H9 (cell line): ENCODE measurements at regions not wholly inside any gene's neighbourhood (a gene's known extent, or its start where the extent isn't known, plus 50 kb on each side); places are given as distances from the start of the nearest gene placed in this dataset.

Experiments
- DNase-seq: peaks from one replicate; pipeline ENCODE4 v3.0.0-alpha.2; 2017
- H2AFZ ChIP-seq: one replicate; pipeline ENCODE4 v1.6.1; 2013; ENCODE audit warnings: mild to moderate bottlenecking, low read length, control low read depth, moderate library complexity
- H2AK5ac ChIP-seq: 2 replicates; pipeline ENCODE4 v1.6.1; 2013; ENCODE audit warnings: low read length, control low read depth, mixed read lengths; ENCODE audit not compliant: insufficient read length
- H2BK120ac ChIP-seq: one replicate; pipeline ENCODE4 v1.6.1; 2013; ENCODE audit warnings: low read depth, mild to moderate bottlenecking, low read length, control low read depth, inconsistent platforms; ENCODE audit not compliant: poor library complexity, severe bottlenecking
- H2BK12ac ChIP-seq: 2 replicates; pipeline ENCODE4 v1.6.1; 2013; ENCODE audit warnings: low read length, control low read depth, mixed read lengths, low read depth; ENCODE audit not compliant: insufficient read length
- H2BK15ac ChIP-seq: 2 replicates; pipeline ENCODE4 v1.6.1; 2013; ENCODE audit warnings: low read depth, low read length, control low read depth
- H2BK20ac ChIP-seq: one replicate; pipeline ENCODE4 v1.6.1; 2013; ENCODE audit warnings: low read depth, mild to moderate bottlenecking, low read length, control low read depth, inconsistent platforms; ENCODE audit not compliant: poor library complexity, severe bottlenecking
- H2BK5ac ChIP-seq: 2 replicates; pipeline ENCODE4 v1.6.1; 2013; ENCODE audit warnings: low read length, control low read depth, mixed read lengths; ENCODE audit not compliant: insufficient read length
- H3K14ac ChIP-seq: 2 replicates; pipeline ENCODE4 v1.6.1; 2013; ENCODE audit warnings: low read length, control low read depth; ENCODE audit not compliant: insufficient read depth
- H3K18ac ChIP-seq: 2 replicates; pipeline ENCODE4 v1.6.1; 2013; ENCODE audit warnings: low read depth, mild to moderate bottlenecking, mixed read lengths, low read length, control low read depth; ENCODE audit not compliant: insufficient read length
- H3K23ac ChIP-seq: 2 replicates; pipeline ENCODE4 v1.6.1; 2013; ENCODE audit warnings: low read length, control low read depth, mixed read lengths, low read depth; ENCODE audit not compliant: insufficient read length
- H3K23me2 ChIP-seq: 2 replicates; pipeline ENCODE4 v1.6.1; 2013; ENCODE audit warnings: low read depth, mild to moderate bottlenecking, mixed read lengths, low read length, control low read depth; ENCODE audit not compliant: insufficient read length, poor library complexity, severe bottlenecking
- H3K27ac ChIP-seq: 2 replicates; pipeline ENCODE4 v1.5.1; 2013; ENCODE audit warnings: low read length, control low read depth, mixed read lengths, low read depth; ENCODE audit not compliant: insufficient read length
- H3K27me3 ChIP-seq: 2 replicates; pipeline ENCODE4 v1.6.1; 2013; ENCODE audit warnings: low read length, control low read depth, inconsistent platforms; ENCODE audit not compliant: insufficient read depth
- H3K4ac ChIP-seq: 2 replicates; pipeline ENCODE4 v1.6.1; 2013; ENCODE audit warnings: low read depth, mild to moderate bottlenecking, control low read depth, inconsistent platforms, low read length, moderate library complexity
- H3K4me1 ChIP-seq: 2 replicates; pipeline ENCODE4 v1.6.1; 2013; ENCODE audit warnings: low read length, control low read depth, inconsistent platforms; ENCODE audit not compliant: insufficient read depth
- H3K4me2 ChIP-seq: 2 replicates; pipeline ENCODE4 v1.6.1; 2013; ENCODE audit warnings: low read length, control low read depth, mixed read lengths; ENCODE audit not compliant: insufficient read length, insufficient read depth
- H3K56ac ChIP-seq: 2 replicates; pipeline ENCODE4 v1.6.1; 2013; ENCODE audit warnings: low read depth, mild to moderate bottlenecking, mixed read lengths, low read length, control low read depth; ENCODE audit not compliant: insufficient read length
- H3K79me1 ChIP-seq: 2 replicates; pipeline ENCODE4 v1.6.1; 2013; ENCODE audit warnings: low read depth, mild to moderate bottlenecking, moderate library complexity, low read length, control low read depth, inconsistent platforms; ENCODE audit not compliant: insufficient read depth, poor library complexity, severe bottlenecking
- H3K79me2 ChIP-seq: 2 replicates; pipeline ENCODE4 v1.6.1; 2013; ENCODE audit warnings: low read length, control low read depth, inconsistent platforms; ENCODE audit not compliant: insufficient read depth
- H3K9ac ChIP-seq: 2 replicates; pipeline ENCODE4 v1.6.1; 2013; ENCODE audit warnings: low read length, control low read depth, mixed read lengths; ENCODE audit not compliant: insufficient read length; ENCODE audit errors: extremely low read depth
- H3K9me3 ChIP-seq: one replicate; pipeline ENCODE4 v1.6.1; 2013; ENCODE audit warnings: low read depth, low read length, inconsistent platforms; ENCODE audit not compliant: control insufficient read depth
- H3T11ph ChIP-seq: one replicate; pipeline ENCODE4 v1.6.1; 2013; ENCODE audit warnings: mild to moderate bottlenecking, low read length, control low read depth, inconsistent platforms
- H4K20me1 ChIP-seq: one replicate; pipeline ENCODE4 v1.6.1; 2013; ENCODE audit not compliant: control insufficient read depth, insufficient read length, insufficient read depth
- H4K5ac ChIP-seq: 2 replicates; pipeline ENCODE4 v1.6.1; 2013; ENCODE audit warnings: low read depth, mild to moderate bottlenecking, mixed read lengths, low read length, control low read depth; ENCODE audit not compliant: insufficient read length
- H4K8ac ChIP-seq: replicated peaks from 2 replicates; pipeline ENCODE4 v1.6.1; 2013; ENCODE audit warnings: low read length, control low read depth, mixed read lengths, low read depth; ENCODE audit not compliant: insufficient read length
- H4K91ac ChIP-seq: 2 replicates; pipeline ENCODE4 v1.6.1; 2013; ENCODE audit warnings: low read depth, mild to moderate bottlenecking, moderate library complexity, mixed read lengths, low read length, control low read depth; ENCODE audit not compliant: insufficient read length
- H3K27ac Mint-ChIP-seq, 3 experiments: 2 replicates in 2 of 3; 3 replicates in 1 of 3; pipeline ENCODE4 v1.8.0; 2020 to 2021; ENCODE audit warnings: mixed read lengths in 3 of 3, mild to moderate bottlenecking in 1 of 3, moderate library complexity in 1 of 3
- H3K27me3 Mint-ChIP-seq: 2 replicates; pipeline ENCODE4 v1.8.0; 2021; ENCODE audit warnings: low read depth, mild to moderate bottlenecking, moderate library complexity, mixed read lengths
- H3K36me3 Mint-ChIP-seq, 3 experiments: 2 replicates in 2 of 3; 3 replicates in 1 of 3; pipeline ENCODE4 v1.8.0; 2020 to 2021; ENCODE audit warnings: low read depth in 3 of 3, mixed read lengths in 3 of 3; ENCODE audit not compliant: insufficient read depth in 1 of 3
- H3K4me1 Mint-ChIP-seq, 2 experiments: 2 replicates each; pipeline ENCODE4 v1.8.0; 2020; ENCODE audit warnings: mixed read lengths in 2 of 2
- H3K4me3 Mint-ChIP-seq, 2 experiments: 2 replicates in 1 of 2; 3 replicates in 1 of 2; pipeline ENCODE4 v1.8.0; 2020 to 2021; ENCODE audit warnings: mild to moderate bottlenecking in 2 of 2, mixed read lengths in 2 of 2, moderate library complexity in 1 of 2
- H3K9me3 Mint-ChIP-seq, 2 experiments: 2 replicates in 1 of 2; 3 replicates in 1 of 2; pipeline ENCODE4 v1.8.0; 2020; ENCODE audit warnings: mild to moderate bottlenecking in 2 of 2, mixed read lengths in 2 of 2, moderate library complexity in 1 of 2
- WGBS: extraction: QIAGEN DNeasy Blood & Tissue Kit; methylation state at CpG from one replicate; pipeline ENCODE4 v1.1.7; 2013; ENCODE audit warnings: missing lambda C conversion rate, low lambda C conversion rate, mixed read lengths; ENCODE audit not compliant: insufficient read length; ENCODE audit errors: extremely low coverage; 5-methylcytosine and 5-hydroxymethylcytosine counted together
- TF ChIP-seq, protein P1 (sequence below): fragments of 200-600 bp; sonication (generic); conservative IDR thresholded peaks from 3 replicates; pipeline ENCODE4 v1.8.0; 2021; ENCODE audit warnings: antibody characterized with exemption, mild to moderate bottlenecking

DNA sequence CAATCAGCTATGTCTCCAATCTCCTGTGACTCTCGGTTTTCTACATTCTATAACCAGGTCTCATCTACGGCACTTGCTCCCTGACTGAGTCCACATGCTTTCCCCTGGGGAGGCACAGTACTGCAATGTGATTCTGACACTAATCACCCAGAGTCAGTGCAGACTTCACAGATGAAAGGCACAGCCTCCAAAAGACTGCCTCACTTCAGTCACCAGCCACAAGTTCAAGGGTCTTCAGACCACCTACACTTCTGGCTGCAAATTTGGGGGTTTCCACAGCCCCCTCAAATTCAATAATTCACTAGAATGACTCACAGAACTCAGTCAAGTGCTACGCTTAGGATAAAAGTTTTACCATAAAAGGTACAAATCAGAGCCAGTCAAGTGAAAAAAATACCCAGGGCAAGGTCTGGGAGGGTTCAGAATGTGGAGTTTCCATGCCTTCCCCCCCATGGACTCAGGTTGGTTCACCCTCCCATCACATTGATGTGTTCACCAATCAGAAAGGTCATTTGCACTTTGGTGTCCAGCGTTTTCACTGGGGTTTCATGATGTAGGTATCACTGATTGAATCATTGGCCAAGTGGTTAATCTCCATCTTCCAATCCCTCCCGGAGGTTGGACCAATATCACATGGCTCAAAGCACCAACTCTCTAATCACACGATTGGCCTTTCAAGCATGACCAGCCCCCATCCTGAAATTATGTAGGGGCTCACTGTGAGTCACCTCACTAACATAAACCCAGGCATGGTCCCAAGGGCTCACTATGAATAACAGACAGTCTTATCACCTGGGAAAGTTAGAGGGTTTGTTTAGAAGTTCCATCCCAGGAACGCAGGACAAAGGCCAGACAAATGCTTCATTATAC is 182.9 kb upstream of the CAMK1G start:
- H3K4me3 Mint-ChIP-seq, result no peak overlapping the region
- no peak overlapping the region for H4K5ac ChIP-seq
- no peak overlapping the region for H2BK12ac ChIP-seq
- H3K14ac ChIP-seq, result no peak overlapping the region
- H2AK5ac ChIP-seq, result no peak overlapping the region
- no peaks in the 10 kb centered on the region for H3K27me3 Mint-ChIP-seq
- no peak overlapping the region for H3K27ac ChIP-seq
- no peaks in the 10 kb centered on the region for H3K9me3 Mint-ChIP-seq
- H3K4me1 ChIP-seq, result peaks cover 12% of the 10 kb centered on the region
- H3K9me3 ChIP-seq, result no peaks in the 10 kb centered on the region
- H4K91ac ChIP-seq, result no peak overlapping the region
- H4K20me1 ChIP-seq, result no peaks in the 10 kb centered on the region
- TF ChIP-seq, protein P1, sequence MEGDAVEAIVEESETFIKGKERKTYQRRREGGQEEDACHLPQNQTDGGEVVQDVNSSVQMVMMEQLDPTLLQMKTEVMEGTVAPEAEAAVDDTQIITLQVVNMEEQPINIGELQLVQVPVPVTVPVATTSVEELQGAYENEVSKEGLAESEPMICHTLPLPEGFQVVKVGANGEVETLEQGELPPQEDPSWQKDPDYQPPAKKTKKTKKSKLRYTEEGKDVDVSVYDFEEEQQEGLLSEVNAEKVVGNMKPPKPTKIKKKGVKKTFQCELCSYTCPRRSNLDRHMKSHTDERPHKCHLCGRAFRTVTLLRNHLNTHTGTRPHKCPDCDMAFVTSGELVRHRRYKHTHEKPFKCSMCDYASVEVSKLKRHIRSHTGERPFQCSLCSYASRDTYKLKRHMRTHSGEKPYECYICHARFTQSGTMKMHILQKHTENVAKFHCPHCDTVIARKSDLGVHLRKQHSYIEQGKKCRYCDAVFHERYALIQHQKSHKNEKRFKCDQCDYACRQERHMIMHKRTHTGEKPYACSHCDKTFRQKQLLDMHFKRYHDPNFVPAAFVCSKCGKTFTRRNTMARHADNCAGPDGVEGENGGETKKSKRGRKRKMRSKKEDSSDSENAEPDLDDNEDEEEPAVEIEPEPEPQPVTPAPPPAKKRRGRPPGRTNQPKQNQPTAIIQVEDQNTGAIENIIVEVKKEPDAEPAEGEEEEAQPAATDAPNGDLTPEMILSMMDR, result no peak
- no peak overlapping the region for H2BK5ac ChIP-seq
- no peak overlapping the region for H3T11ph ChIP-seq
- H3K23me2 ChIP-seq, result no peaks in the 10 kb centered on the region
- no peak overlapping the region for H3K23ac ChIP-seq
- H3K56ac ChIP-seq, result no peak overlapping the region
- no peak overlapping the region for H2BK20ac ChIP-seq
- no CpG with 5 or more reads among the region's 7 CpGs for WGBS
- no peak for DNase-seq
- no peak overlapping the region for H4K8ac ChIP-seq
- H3K36me3 Mint-ChIP-seq, result no peaks in the 10 kb centered on the region
- H3K4me2 ChIP-seq, result no peak overlapping the region
- no peak overlapping the region for H3K4ac ChIP-seq
- no peak overlapping the region for H3K9ac ChIP-seq
- no peaks in the 10 kb centered on the region for H3K27me3 ChIP-seq
- H3K4me1 Mint-ChIP-seq, result peaks cover 20 to 31% of the 10 kb centered on the region in 2 experiments
- no peaks in the 10 kb centered on the region for H3K79me2 ChIP-seq
- no peak overlapping the region for H2AFZ ChIP-seq
- no peak overlapping the region for H3K18ac ChIP-seq
- no peak overlapping the region for H2BK120ac ChIP-seq
- H3K79me1 ChIP-seq, result no peaks in the 10 kb centered on the region
- H2BK15ac ChIP-seq, result no peak overlapping the region
- no peak overlapping the region for H3K27ac Mint-ChIP-seq
